ENCODE measurements at regions not wholly inside any gene's neighbourhood (a gene's known extent, or its start where the extent isn't known, plus 50 kb on each side); places are given as distances from the start of the nearest gene placed in this dataset.

DNA sequence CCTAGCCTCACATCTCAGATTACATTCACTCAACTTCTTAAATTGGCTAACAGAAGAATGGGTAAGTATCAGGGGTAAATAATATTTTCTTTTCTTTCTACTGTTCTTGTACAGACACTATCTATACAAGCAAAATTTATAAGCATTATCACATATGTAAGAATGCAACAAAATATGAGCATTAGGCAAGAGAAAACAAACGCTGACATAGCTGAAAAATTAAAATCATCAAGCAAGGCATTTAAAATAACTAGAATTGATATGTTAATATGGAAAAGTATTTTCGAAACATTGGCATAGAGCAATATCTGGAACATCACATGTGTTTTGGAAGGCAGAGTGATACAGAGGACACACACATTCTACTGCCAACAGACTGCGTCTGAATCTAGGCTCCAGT lies 1175.3 kb upstream of the LRRN3 start:
- Histone ChIP-seq H3K27ac (ENCODE audit: low read depth, low read length) (no peak overlapping the region), H3K9ac (ENCODE audit: low read depth in 1 of 3, low read length in 3 of 3) (no peak overlapping the region), H3K9me3 (ENCODE audit: control insufficient read depth in 3 of 3, low read length in 3 of 3) (peaks cover 0 to 3% (median 0%) of the 10 kb centered on the region in 3 donors), H3K36me3 (ENCODE audit: control insufficient read depth in 3 of 3, insufficient read depth in 3 of 3, low read length in 3 of 3) (no peaks in the 10 kb centered on the region), H3K4me1 (ENCODE audit: control insufficient read depth in 3 of 3, insufficient read depth in 3 of 3, low read length in 3 of 3) (no peaks in the 10 kb centered on the region), H3K27me3 (ENCODE audit: control insufficient read depth in 3 of 3, insufficient read depth in 3 of 3, low read length in 3 of 3) (no peaks in the 10 kb centered on the region), H3K4me3 (ENCODE audit: low read length in 3 of 3) (no peak overlapping the region)

- Histone ChIP-seq H3K9ac (ENCODE audit: low read depth in 1 of 3, low read length in 3 of 3) (no peak overlapping the region), H3K27me3 (ENCODE audit: control insufficient read depth in 3 of 3, insufficient read depth in 3 of 3, low read length in 3 of 3) (no peaks in the 10 kb centered on the region)
These were observed 1164.2 kb upstream of the LRRN3 start for GRCh38 chr7:109926738-109927137.

GRCh38 chr7:109930049-109930448 lies 1160.9 kb upstream of the LRRN3 start:
- Histone ChIP-seq H3K36me3 (ENCODE audit: control insufficient read depth in 3 of 3, insufficient read depth in 3 of 3, low read length in 3 of 3) (no peaks in the 10 kb centered on the region), H3K27ac (ENCODE audit: low read depth, low read length) (no peak overlapping the region), H3K9me3 (ENCODE audit: control insufficient read depth in 3 of 3, low read length in 3 of 3) (peaks cover 0 to 4% (median 0%) of the 10 kb centered on the region in 3 donors), H3K27me3 (ENCODE audit: control insufficient read depth in 3 of 3, insufficient read depth in 3 of 3, low read length in 3 of 3) (no peaks in the 10 kb centered on the region), H3K4me1 (ENCODE audit: control insufficient read depth in 3 of 3, insufficient read depth in 3 of 3, low read length in 3 of 3) (no peaks in the 10 kb centered on the region), H3K9ac (ENCODE audit: low read depth in 1 of 3, low read length in 3 of 3) (no peak overlapping the region), H3K4me3 (ENCODE audit: low read length in 3 of 3) (no peak overlapping the region)

More at GRCh38 chr7:109926738-109927137, 1164.2 kb upstream of the LRRN3 start:
- peaks cover 0 to 4% (median 0%) of the 10 kb centered on the region in 3 donors for H3K9me3 ChIP-seq (ENCODE audit: control insufficient read depth in 3 of 3, low read length in 3 of 3)
- H3K4me3 ChIP-seq (ENCODE audit: low read length in 3 of 3): no peak overlapping the region
- H3K27ac ChIP-seq (ENCODE audit: low read depth, low read length): no peak overlapping the region
- H3K4me1 ChIP-seq (ENCODE audit: control insufficient read depth in 3 of 3, insufficient read depth in 3 of 3, low read length in 3 of 3): no peaks in the 10 kb centered on the region
- H3K36me3 ChIP-seq (ENCODE audit: control insufficient read depth in 3 of 3, insufficient read depth in 3 of 3, low read length in 3 of 3): no peaks in the 10 kb centered on the region

GRCh38 chr7:109939207-109939606 lies 1151.7 kb upstream of the LRRN3 start:
- no peaks in the 10 kb centered on the region for H3K27me3 ChIP-seq (ENCODE audit: control insufficient read depth in 3 of 3, insufficient read depth in 3 of 3, low read length in 3 of 3)
- no peaks in the 10 kb centered on the region for H3K36me3 ChIP-seq (ENCODE audit: control insufficient read depth in 3 of 3, insufficient read depth in 3 of 3, low read length in 3 of 3)
- no peak overlapping the region for H3K9ac ChIP-seq (ENCODE audit: low read depth in 1 of 3, low read length in 3 of 3)
- no peaks in the 10 kb centered on the region for H3K9me3 ChIP-seq (ENCODE audit: control insufficient read depth in 3 of 3, low read length in 3 of 3)
- no peak overlapping the region for H3K4me3 ChIP-seq (ENCODE audit: low read length in 3 of 3)
- no peaks in the 10 kb centered on the region for H3K4me1 ChIP-seq (ENCODE audit: control insufficient read depth in 3 of 3, insufficient read depth in 3 of 3, low read length in 3 of 3)
- no peak overlapping the region for H3K27ac ChIP-seq (ENCODE audit: low read depth, low read length)

GRCh38 chr7:109945820-109946518 lies 1145.0 kb upstream of the LRRN3 start:
- H3K36me3 ChIP-seq (ENCODE audit: control insufficient read depth in 3 of 3, insufficient read depth in 3 of 3, low read length in 3 of 3): no peaks in the 10 kb centered on the region
- H3K27ac ChIP-seq (ENCODE audit: low read depth, low read length): no peak overlapping the region
- no peaks in the 10 kb centered on the region for H3K4me1 ChIP-seq (ENCODE audit: control insufficient read depth in 3 of 3, insufficient read depth in 3 of 3, low read length in 3 of 3)
- no peaks in the 10 kb centered on the region for H3K9me3 ChIP-seq (ENCODE audit: control insufficient read depth in 3 of 3, low read length in 3 of 3)
- H3K9ac ChIP-seq (ENCODE audit: low read depth in 1 of 3, low read length in 3 of 3): no peak overlapping the region
- H3K4me3 ChIP-seq (ENCODE audit: low read length in 3 of 3): no peak overlapping the region
- no peaks in the 10 kb centered on the region for H3K27me3 ChIP-seq (ENCODE audit: control insufficient read depth in 3 of 3, insufficient read depth in 3 of 3, low read length in 3 of 3)

- Histone ChIP-seq H3K9me3 (ENCODE audit: control insufficient read depth in 3 of 3, low read length in 3 of 3) (no peaks in the 10 kb centered on the region), H3K36me3 (ENCODE audit: control insufficient read depth in 3 of 3, insufficient read depth in 3 of 3, low read length in 3 of 3) (no peaks in the 10 kb centered on the region), H3K9ac (ENCODE audit: low read depth in 1 of 3, low read length in 3 of 3) (no peak overlapping the region), H3K27me3 (ENCODE audit: control insufficient read depth in 3 of 3, insufficient read depth in 3 of 3, low read length in 3 of 3) (no peaks in the 10 kb centered on the region), H3K4me3 (ENCODE audit: low read length in 3 of 3) (no peak overlapping the region), H3K27ac (ENCODE audit: low read depth, low read length) (no peak overlapping the region), H3K4me1 (ENCODE audit: control insufficient read depth in 3 of 3, insufficient read depth in 3 of 3, low read length in 3 of 3) (no peaks in the 10 kb centered on the region)
These were observed 1140.7 kb upstream of the LRRN3 start for GRCh38 chr7:109950256-109950655.

DNA sequence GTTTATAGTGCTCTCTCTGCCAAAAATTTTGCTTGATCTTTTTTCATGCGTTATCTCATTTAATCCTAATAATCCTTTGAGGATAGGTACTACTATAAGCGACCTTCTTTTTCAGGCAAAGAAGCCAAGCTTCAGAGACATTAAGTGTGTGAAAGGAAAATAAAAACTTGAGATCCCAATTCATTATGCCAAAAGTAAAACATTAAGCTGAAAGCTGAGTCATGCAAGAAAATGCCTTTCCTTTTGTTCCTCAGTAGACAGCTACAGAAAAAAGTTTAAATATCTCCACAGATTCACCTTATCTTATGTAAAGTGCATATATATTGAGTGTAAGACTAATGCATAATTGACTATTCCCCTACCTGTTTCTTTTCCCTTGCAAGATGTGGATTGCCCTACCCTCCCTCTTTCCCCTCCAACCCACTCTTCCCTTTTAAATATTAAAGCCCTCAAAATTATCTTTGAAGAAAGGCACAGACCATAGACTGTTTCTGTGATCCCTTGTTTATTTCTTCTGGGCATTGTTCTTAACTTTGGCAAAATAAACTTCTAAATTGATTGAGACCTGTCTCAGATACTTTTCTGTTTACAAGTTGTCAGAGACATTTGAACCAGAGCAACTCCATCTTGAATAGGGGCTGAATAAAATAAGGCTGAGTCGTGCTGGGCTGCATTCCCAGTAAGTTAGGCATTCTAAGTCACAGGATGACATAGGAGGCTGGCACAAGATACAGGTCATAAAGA lies 1139.9 kb upstream of the LRRN3 start:
- H3K36me3 ChIP-seq (ENCODE audit: control insufficient read depth in 3 of 3, insufficient read depth in 3 of 3, low read length in 3 of 3): no peaks in the 10 kb centered on the region
- H3K4me1 ChIP-seq (ENCODE audit: control insufficient read depth in 3 of 3, insufficient read depth in 3 of 3, low read length in 3 of 3): no peaks in the 10 kb centered on the region
- H3K9me3 ChIP-seq (ENCODE audit: control insufficient read depth in 3 of 3, low read length in 3 of 3): no peaks in the 10 kb centered on the region

GRCh38 chr7:109951565-109951928 lies 1139.4 kb upstream of the LRRN3 start:
- no peaks in the 10 kb centered on the region for H3K4me1 ChIP-seq (ENCODE audit: control insufficient read depth in 3 of 3, insufficient read depth in 3 of 3, low read length in 3 of 3)
- H3K9me3 ChIP-seq (ENCODE audit: control insufficient read depth in 3 of 3, low read length in 3 of 3): no peaks in the 10 kb centered on the region

More for the DNA sequence above, 1139.9 kb upstream of the LRRN3 start:
- Histone ChIP-seq H3K27ac (ENCODE audit: low read depth, low read length) (no peak overlapping the region), H3K27me3 (ENCODE audit: control insufficient read depth in 3 of 3, insufficient read depth in 3 of 3, low read length in 3 of 3) (no peaks in the 10 kb centered on the region), H3K4me3 (ENCODE audit: low read length in 3 of 3) (no peak overlapping the region), H3K9ac (ENCODE audit: low read depth in 1 of 3, low read length in 3 of 3) (no peak overlapping the region)

DNA sequence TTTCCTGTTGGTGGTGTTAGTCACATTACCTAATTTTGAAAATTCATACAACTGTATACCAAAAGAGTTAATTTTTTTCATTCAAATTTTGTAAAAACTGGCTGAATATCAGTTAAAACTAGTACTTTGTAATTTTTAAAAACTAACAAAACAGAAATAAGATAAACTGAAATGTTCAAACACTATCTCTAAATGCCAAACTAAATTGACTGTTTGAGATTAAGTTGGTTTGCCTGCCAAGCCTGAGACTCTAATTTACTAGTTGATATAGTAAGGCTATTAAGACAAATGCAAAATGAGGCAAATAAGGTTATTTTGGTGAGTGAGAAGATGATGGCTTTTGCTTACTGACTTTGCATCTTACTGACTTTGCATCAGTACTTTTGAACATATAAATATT lies 1134.9 kb upstream of the LRRN3 start:
- Histone ChIP-seq H3K9me3 (ENCODE audit: control insufficient read depth in 3 of 3, low read length in 3 of 3) (no peaks in the 10 kb centered on the region), H3K4me1 (ENCODE audit: control insufficient read depth in 3 of 3, insufficient read depth in 3 of 3, low read length in 3 of 3) (no peaks in the 10 kb centered on the region), H3K4me3 (ENCODE audit: low read length in 3 of 3) (no peak overlapping the region), H3K27me3 (ENCODE audit: control insufficient read depth in 3 of 3, insufficient read depth in 3 of 3, low read length in 3 of 3) (no peaks in the 10 kb centered on the region), H3K9ac (ENCODE audit: low read depth in 1 of 3, low read length in 3 of 3) (no peak overlapping the region), H3K36me3 (ENCODE audit: control insufficient read depth in 3 of 3, insufficient read depth in 3 of 3, low read length in 3 of 3) (no peaks in the 10 kb centered on the region), H3K27ac (ENCODE audit: low read depth, low read length) (no peak overlapping the region)

More at GRCh38 chr7:109951565-109951928, 1139.4 kb upstream of the LRRN3 start:
- Histone ChIP-seq H3K27me3 (ENCODE audit: control insufficient read depth in 3 of 3, insufficient read depth in 3 of 3, low read length in 3 of 3) (no peaks in the 10 kb centered on the region), H3K36me3 (ENCODE audit: control insufficient read depth in 3 of 3, insufficient read depth in 3 of 3, low read length in 3 of 3) (no peaks in the 10 kb centered on the region), H3K4me3 (ENCODE audit: low read length in 3 of 3) (no peak overlapping the region), H3K9ac (ENCODE audit: low read depth in 1 of 3, low read length in 3 of 3) (no peak overlapping the region), H3K27ac (ENCODE audit: low read depth, low read length) (no peak overlapping the region)

GRCh38 chr7:109956916-109957315 lies 1134.0 kb upstream of the LRRN3 start:
- no peaks in the 10 kb centered on the region for H3K36me3 ChIP-seq (ENCODE audit: control insufficient read depth in 3 of 3, insufficient read depth in 3 of 3, low read length in 3 of 3)
- H3K4me1 ChIP-seq (ENCODE audit: control insufficient read depth in 3 of 3, insufficient read depth in 3 of 3, low read length in 3 of 3): no peaks in the 10 kb centered on the region
- H3K27me3 ChIP-seq (ENCODE audit: control insufficient read depth in 3 of 3, insufficient read depth in 3 of 3, low read length in 3 of 3): no peaks in the 10 kb centered on the region
- no peak overlapping the region for H3K9ac ChIP-seq (ENCODE audit: low read depth in 1 of 3, low read length in 3 of 3)
- no peaks in the 10 kb centered on the region for H3K9me3 ChIP-seq (ENCODE audit: control insufficient read depth in 3 of 3, low read length in 3 of 3)
- no peak overlapping the region for H3K27ac ChIP-seq (ENCODE audit: low read depth, low read length)
- H3K4me3 ChIP-seq (ENCODE audit: low read length in 3 of 3): no peak overlapping the region
